ENCODE measurements at regions not wholly inside any gene's neighbourhood (a gene's known extent, or its start where the extent isn't known, plus 50 kb on each side); places are given as distances from the start of the nearest gene placed in this dataset.

- TF ChIP-seq CTCF (IDR thresholded peaks at IDR 0.05) (no peak), POLR2A (IDR thresholded peaks at IDR 0.05) (no peak)
These were observed 251.4 kb upstream of the SNX7 start for GRCh38 chr1:98410082-98410481.

Measured in adrenal gland (tissue), 5 donors.